CD4-positive, CD25-positive, alpha-beta regulatory T cell (primary cell): ENCODE measurements at regions not wholly inside any gene's neighbourhood (a gene's known extent, or its start where the extent isn't known, plus 50 kb on each side); places are given as distances from the start of the nearest gene placed in this dataset.

Experiments
- ATAC-seq, 2 donors: fragments of 150-1000 bp; cut with Tn5 transposase; one replicate each; pipeline ENCODE4 v1.10.0; 2021; ENCODE audit warnings: low read depth in 2 of 2, moderate number of reproducible peaks in 2 of 2, moderate library complexity in 1 of 2
- DNase-seq, 3 donors: peaks; one replicate each; pipeline versions ENCODE4 v3.0.0 to v3.0.0-alpha.2; 2012 to 2022; ENCODE audit warnings: mixed read lengths in 1 of 3
- H3K27ac ChIP-seq: one replicate; pipeline ENCODE4 v1.7.0; 2013; ENCODE audit warnings: mild to moderate bottlenecking, low read length; ENCODE audit not compliant: insufficient read depth, poor library complexity, severe bottlenecking
- H3K27me3 ChIP-seq: one replicate; pipeline ENCODE4 v1.7.0; 2013; ENCODE audit warnings: low read length; ENCODE audit not compliant: control insufficient read depth, insufficient read depth
- H3K36me3 ChIP-seq: one replicate; pipeline ENCODE4 v1.7.0; 2013; ENCODE audit warnings: mild to moderate bottlenecking, low read length, moderate library complexity; ENCODE audit not compliant: control insufficient read depth, insufficient read depth
- H3K4me1 ChIP-seq: 2 replicates; pipeline ENCODE4 v1.7.0; 2013; ENCODE audit warnings: mild to moderate bottlenecking, low read length; ENCODE audit not compliant: insufficient read depth, control insufficient read depth, poor library complexity, severe bottlenecking
- H3K4me3 ChIP-seq: one replicate; pipeline ENCODE4 v1.7.0; 2013; ENCODE audit warnings: low read depth, mild to moderate bottlenecking, low read length, moderate library complexity
- H3K9me3 ChIP-seq, 2 experiments: 1 replicate in 1 of 2; 2 replicates in 1 of 2; pipeline ENCODE4 v1.7.0; 2013; ENCODE audit warnings: low read length in 2 of 2, mild to moderate bottlenecking in 1 of 2, moderate library complexity in 1 of 2; ENCODE audit not compliant: control insufficient read depth in 2 of 2
- H3K27ac Mint-ChIP-seq, 3 donors: one replicate each; pipeline ENCODE4 v1.8.0; 2020 to 2022; ENCODE audit warnings: mild to moderate bottlenecking in 3 of 3, mixed read lengths in 3 of 3, moderate library complexity in 2 of 3
- H3K27me3 Mint-ChIP-seq: one replicate; pipeline ENCODE4 v1.8.0; 2022; ENCODE audit warnings: mild to moderate bottlenecking, mixed read lengths
- H3K36me3 Mint-ChIP-seq: one replicate; pipeline ENCODE4 v1.8.0; 2020; ENCODE audit warnings: mixed read lengths
- H3K4me1 Mint-ChIP-seq, 4 donors: one replicate each; pipeline ENCODE4 v1.8.0; 2020 to 2022; ENCODE audit warnings: mixed read lengths in 4 of 4, mild to moderate bottlenecking in 1 of 4
- H3K4me3 Mint-ChIP-seq, 4 donors: one replicate each; pipeline ENCODE4 v1.8.0; 2020 to 2022; ENCODE audit warnings: mild to moderate bottlenecking in 4 of 4, mixed read lengths in 4 of 4, moderate library complexity in 3 of 4
- H3K9me3 Mint-ChIP-seq, 7 donors: one replicate each; pipeline ENCODE4 v1.8.0; 2020 to 2022; ENCODE audit warnings: mixed read lengths in 7 of 7, mild to moderate bottlenecking in 3 of 7, moderate library complexity in 2 of 7

DNA sequence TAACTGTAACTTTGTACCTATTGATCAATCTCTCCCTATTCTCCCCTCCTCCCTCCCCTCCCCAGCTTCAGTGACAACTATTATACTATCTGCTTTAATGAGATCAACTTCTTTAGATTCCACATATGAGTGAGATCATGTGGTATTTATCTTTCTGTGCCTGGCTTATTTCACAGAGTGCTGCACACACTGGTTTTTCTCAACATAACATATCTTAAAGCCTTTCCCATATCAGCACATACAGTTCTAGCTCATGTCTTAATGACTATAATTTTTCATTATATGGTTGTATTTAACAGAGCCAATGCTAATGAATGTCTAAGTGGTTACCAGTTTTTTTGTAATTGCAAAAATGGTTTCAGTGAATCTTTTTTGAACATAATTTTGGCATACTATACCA lies 340.3 kb upstream of the DDI1 start:
- Mint-ChIP-seq H3K9me3 (peaks cover 0 to 4% (median 0%) of the 10 kb centered on the region in 7 donors), H3K4me1 (no peaks in the 10 kb centered on the region), H3K36me3 (no peaks in the 10 kb centered on the region), H3K27ac (no peak overlapping the region), H3K27me3 (peaks cover 6% of the 10 kb centered on the region), H3K4me3 (no peak overlapping the region)
- Histone ChIP-seq H3K36me3 (no peaks in the 10 kb centered on the region), H3K9me3 (no peaks in the 10 kb centered on the region), H3K4me3 (no peak overlapping the region), H3K27me3 (no peaks in the 10 kb centered on the region), H3K27ac (no peak overlapping the region), H3K4me1 (no peaks in the 10 kb centered on the region)
- ATAC-seq (no peak), DNase-seq (no peak)

DNA sequence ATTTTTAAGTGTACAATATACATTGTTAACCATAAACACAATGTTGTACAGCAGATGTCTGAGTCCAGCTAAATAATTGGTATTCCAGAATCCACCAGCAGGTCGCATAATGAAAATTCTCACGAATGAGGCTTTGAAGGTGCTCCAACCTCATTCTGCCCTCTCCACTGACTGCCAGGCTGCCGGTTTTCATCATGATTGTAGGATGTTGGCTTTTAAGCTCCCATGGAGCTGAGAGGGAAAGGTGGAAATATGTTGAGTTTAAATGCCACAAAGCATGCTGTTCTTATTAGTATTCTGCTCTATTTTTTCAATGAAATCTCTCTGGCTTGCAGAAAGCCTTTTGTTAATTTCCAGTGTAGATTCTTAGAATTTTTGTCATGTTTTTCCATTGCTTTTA lies 337.2 kb upstream of the DDI1 start:
- Histone ChIP-seq H3K36me3 (no peaks in the 10 kb centered on the region), H3K27me3 (no peaks in the 10 kb centered on the region), H3K4me3 (no peak overlapping the region), H3K9me3 (no peaks in the 10 kb centered on the region), H3K4me1 (no peaks in the 10 kb centered on the region), H3K27ac (no peak overlapping the region)
- Mint-ChIP-seq H3K27ac (no peak overlapping the region), H3K36me3 (no peaks in the 10 kb centered on the region), H3K27me3 (peaks cover 3% of the 10 kb centered on the region), H3K4me1 (no peaks in the 10 kb centered on the region), H3K9me3 (peaks cover 0 to 4% (median 0%) of the 10 kb centered on the region in 7 donors), H3K4me3 (no peak overlapping the region)
- DNase-seq (no peak), ATAC-seq (no peak)

DNA sequence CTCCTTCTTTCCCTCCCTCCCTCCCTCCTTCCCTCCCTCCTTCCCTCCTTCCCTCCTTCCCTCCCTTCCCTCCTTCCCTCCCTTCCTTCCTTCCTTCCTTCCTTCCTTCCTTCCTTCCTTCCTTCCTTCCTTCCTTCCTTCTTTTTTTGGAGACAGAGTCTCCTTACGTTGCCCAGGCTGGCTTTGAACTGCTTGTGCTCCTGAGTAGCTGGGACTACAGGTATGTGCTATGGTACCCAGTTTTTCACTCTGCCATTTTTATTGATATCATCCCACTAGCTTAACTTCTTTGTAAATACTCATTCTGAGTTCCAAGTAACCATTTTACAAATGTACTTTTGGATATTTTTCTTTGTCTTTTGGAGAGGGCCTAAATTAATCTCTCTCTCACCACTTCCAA lies 336.8 kb upstream of the DDI1 start:
- no peaks in the 10 kb centered on the region for H3K36me3 Mint-ChIP-seq
- no peaks in the 10 kb centered on the region for H3K36me3 ChIP-seq
- peaks cover 0 to 4% (median 0%) of the 10 kb centered on the region in 7 donors for H3K9me3 Mint-ChIP-seq
- H3K27me3 ChIP-seq: no peaks in the 10 kb centered on the region
- no peak overlapping the region for H3K27ac ChIP-seq
- no peak overlapping the region for H3K4me3 ChIP-seq
- H3K27ac Mint-ChIP-seq: no peak overlapping the region
- H3K9me3 ChIP-seq: no peaks in the 10 kb centered on the region
- H3K4me1 ChIP-seq: no peaks in the 10 kb centered on the region
- peaks cover 3% of the 10 kb centered on the region for H3K27me3 Mint-ChIP-seq
- no peaks in the 10 kb centered on the region for H3K4me1 Mint-ChIP-seq
- DNase-seq (no peak), ATAC-seq (no peak)
- H3K4me3 Mint-ChIP-seq: no peak overlapping the region

DNA sequence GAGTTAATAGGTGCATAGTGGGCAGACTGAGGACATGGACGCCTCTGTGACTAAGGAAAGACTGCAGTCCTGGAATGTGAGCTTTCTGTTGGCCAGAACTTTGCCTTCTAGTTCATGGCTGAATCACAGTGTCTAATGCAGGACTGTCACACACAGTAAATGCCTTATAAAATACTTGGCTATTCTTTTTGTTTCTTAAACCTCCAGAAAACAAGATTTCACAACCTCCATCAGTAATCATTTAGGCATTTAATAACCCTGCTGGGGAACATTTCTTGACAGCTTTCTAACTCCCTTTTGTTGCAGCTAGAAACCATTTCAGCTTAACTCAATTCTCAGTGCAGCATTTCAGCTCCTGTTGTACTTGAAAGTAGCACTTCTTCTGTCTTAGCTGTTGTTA lies 335.8 kb upstream of the DDI1 start:
- DNase-seq (no peak), ATAC-seq (no peak)
- no peak overlapping the region for H3K4me3 Mint-ChIP-seq
- peaks cover 4% of the 10 kb centered on the region for H3K27me3 Mint-ChIP-seq
- Histone ChIP-seq H3K4me1 (no peaks in the 10 kb centered on the region), H3K27me3 (no peaks in the 10 kb centered on the region), H3K9me3 (no peaks in the 10 kb centered on the region), H3K36me3 (no peaks in the 10 kb centered on the region), H3K27ac (no peak overlapping the region), H3K4me3 (no peak overlapping the region)
- H3K4me1 Mint-ChIP-seq: no peaks in the 10 kb centered on the region
- peaks cover 0 to 4% (median 0%) of the 10 kb centered on the region in 7 donors for H3K9me3 Mint-ChIP-seq
- H3K36me3 Mint-ChIP-seq: no peaks in the 10 kb centered on the region
- H3K27ac Mint-ChIP-seq: no peak overlapping the region

- H3K27ac Mint-ChIP-seq: no peak overlapping the region
- no peak for DNase-seq
- Histone ChIP-seq H3K27me3 (no peaks in the 10 kb centered on the region), H3K4me3 (no peak overlapping the region), H3K4me1 (no peaks in the 10 kb centered on the region), H3K9me3 (no peaks in the 10 kb centered on the region), H3K27ac (no peak overlapping the region), H3K36me3 (no peaks in the 10 kb centered on the region)
- H3K36me3 Mint-ChIP-seq: no peaks in the 10 kb centered on the region
- ATAC-seq: no peak
- H3K9me3 Mint-ChIP-seq: peaks cover 0 to 5% (median 0%) of the 10 kb centered on the region in 7 donors
- H3K4me1 Mint-ChIP-seq: no peaks in the 10 kb centered on the region
- no peak overlapping the region for H3K4me3 Mint-ChIP-seq
- peaks cover 4% of the 10 kb centered on the region for H3K27me3 Mint-ChIP-seq
These were observed 333.0 kb upstream of the DDI1 start for GRCh38 chr11:103703437-103703836.

DNA sequence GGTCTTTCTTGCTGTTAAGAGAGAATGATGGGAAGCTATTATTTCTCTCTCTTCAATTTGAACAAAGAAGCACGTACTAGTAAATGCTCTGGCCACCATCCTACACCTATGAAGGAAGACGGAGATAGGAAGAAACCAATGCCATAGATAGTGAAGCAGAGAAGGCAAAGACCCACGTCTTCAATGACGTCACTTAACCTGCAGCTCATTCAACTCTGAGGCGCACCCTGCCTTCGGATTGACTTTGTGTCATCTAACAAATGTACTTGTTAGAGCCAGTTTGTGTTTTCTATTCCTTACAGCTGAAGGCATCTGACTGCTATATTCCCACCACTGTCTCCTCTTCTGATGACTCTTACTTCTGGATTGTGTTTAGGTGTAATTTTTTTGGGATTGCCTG lies 332.5 kb upstream of the DDI1 start:
- no peak overlapping the region for H3K4me3 ChIP-seq
- Mint-ChIP-seq H3K4me1 (no peaks in the 10 kb centered on the region), H3K9me3 (peaks cover 0 to 8% (median 0%) of the 10 kb centered on the region in 7 donors), H3K27ac (no peak overlapping the region), H3K36me3 (no peaks in the 10 kb centered on the region), H3K27me3 (peaks cover 4% of the 10 kb centered on the region), H3K4me3 (no peak overlapping the region)
- no peaks in the 10 kb centered on the region for H3K36me3 ChIP-seq
- no peak for DNase-seq
- no peaks in the 10 kb centered on the region for H3K4me1 ChIP-seq
- no peak for ATAC-seq
- no peaks in the 10 kb centered on the region for H3K27me3 ChIP-seq
- no peak overlapping the region for H3K27ac ChIP-seq
- no peaks in the 10 kb centered on the region for H3K9me3 ChIP-seq

GRCh38 chr11:103705642-103706041 lies 330.8 kb upstream of the DDI1 start:
- no peaks in the 10 kb centered on the region for H3K27me3 ChIP-seq
- no peaks in the 10 kb centered on the region for H3K36me3 Mint-ChIP-seq
- DNase-seq: no peak

GRCh38 chr11:103709371-103709770 lies 327.1 kb upstream of the DDI1 start:
- H3K9me3 ChIP-seq: no peaks in the 10 kb centered on the region
- no peaks in the 10 kb centered on the region for H3K27me3 ChIP-seq
- Mint-ChIP-seq H3K27me3 (peaks cover 4% of the 10 kb centered on the region), H3K36me3 (no peaks in the 10 kb centered on the region), H3K27ac (no peak overlapping the region), H3K4me1 (no peaks in the 10 kb centered on the region), H3K9me3 (peaks cover 0 to 7% (median 5%) of the 10 kb centered on the region in 7 donors), H3K4me3 (no peak overlapping the region)
- DNase-seq (no peak), ATAC-seq (no peak)
- no peaks in the 10 kb centered on the region for H3K36me3 ChIP-seq
- no peak overlapping the region for H3K27ac ChIP-seq
- no peak overlapping the region for H3K4me3 ChIP-seq
- H3K4me1 ChIP-seq: no peaks in the 10 kb centered on the region

More at GRCh38 chr11:103705642-103706041, 330.8 kb upstream of the DDI1 start:
- Mint-ChIP-seq H3K27ac (no peak overlapping the region), H3K9me3 (peaks cover 0 to 8% (median 3%) of the 10 kb centered on the region in 7 donors), H3K27me3 (peaks cover 4% of the 10 kb centered on the region), H3K4me1 (no peaks in the 10 kb centered on the region), H3K4me3 (no peak overlapping the region)
- Histone ChIP-seq H3K4me3 (no peak overlapping the region), H3K4me1 (no peaks in the 10 kb centered on the region), H3K27ac (no peak overlapping the region), H3K9me3 (no peaks in the 10 kb centered on the region), H3K36me3 (no peaks in the 10 kb centered on the region)
- no peak for ATAC-seq
